ENCODE measurements at regions not wholly inside any gene's neighbourhood (a gene's known extent, or its start where the extent isn't known, plus 50 kb on each side); places are given as distances from the start of the nearest gene placed in this dataset.
A peak's percentile ranks its signal among the peaks of the same experiment; 100 is the strongest.
"Not testable (repeated sequence)": the region's sequence is repeated elsewhere in the genome, so short reads cannot be mapped to it uniquely, and the experiment has no call there.

DNA sequence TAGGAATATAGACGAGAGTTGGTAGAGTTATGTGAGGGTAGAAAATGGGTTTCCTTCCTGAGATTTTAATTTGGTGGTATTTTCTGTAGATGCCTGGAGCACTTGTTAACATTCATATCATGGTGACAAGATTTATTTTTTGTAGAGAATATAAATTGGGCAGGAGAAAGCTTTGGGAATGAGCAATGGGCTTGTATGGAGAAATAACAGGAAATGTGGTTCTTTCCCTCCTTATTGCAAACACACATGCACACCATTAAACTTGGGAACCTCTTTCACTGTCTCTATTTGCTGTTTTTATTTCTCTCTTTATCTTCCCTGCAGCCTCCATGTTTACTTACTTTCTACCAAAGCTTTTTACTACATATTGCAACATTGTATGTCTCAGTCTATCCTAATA lies 1653.6 kb downstream of the OLFM4 start:
- DNase-seq (ENCODE audit: low spot score) = no peak
- FAIRE-seq = no peak

DNA sequence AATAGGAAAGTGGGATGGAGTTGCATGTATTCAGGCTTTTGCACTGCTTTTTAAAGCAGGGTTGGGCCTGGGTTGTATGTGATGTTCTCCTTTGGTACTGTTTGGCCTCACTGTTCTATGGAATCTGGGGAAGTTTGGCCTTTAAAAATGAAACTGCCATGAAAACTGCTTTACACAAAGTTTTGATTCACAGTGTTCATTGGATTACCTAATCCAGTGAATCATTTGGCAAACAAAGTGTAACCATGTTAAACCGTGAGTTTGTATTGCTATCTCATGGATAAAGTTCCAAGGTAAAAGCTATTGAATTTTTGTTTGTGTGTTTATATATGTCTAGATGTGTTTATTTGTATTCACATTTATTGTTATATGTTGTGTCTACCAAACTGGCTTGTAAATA lies 1658.6 kb downstream of the OLFM4 start:
- no peak for DNase-seq (ENCODE audit: low spot score)

DNA sequence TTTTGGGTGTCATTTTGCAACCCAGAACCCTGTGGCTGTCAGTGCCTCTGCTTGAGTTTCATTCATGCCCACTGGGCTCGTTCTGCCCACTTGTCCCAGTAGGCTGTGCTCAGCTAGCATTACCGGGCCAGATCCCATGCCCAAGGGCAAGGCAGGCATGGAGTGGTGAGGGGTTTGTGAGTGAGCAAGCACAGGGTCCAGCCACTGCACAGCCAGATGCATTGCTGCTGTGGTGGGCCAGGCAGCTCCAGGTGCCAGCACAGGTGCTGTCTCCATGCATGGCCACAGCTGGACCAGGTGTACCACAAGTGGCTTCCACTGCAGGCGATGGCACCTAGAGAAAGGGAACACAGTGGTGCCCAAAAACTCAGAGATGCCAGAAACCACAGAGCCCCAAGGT lies 1671.2 kb downstream of the OLFM4 start:
- no peak for FAIRE-seq
- DNase-seq (ENCODE audit: low spot score) = no peak

More for the DNA sequence above, 1658.6 kb downstream of the OLFM4 start:
- FAIRE-seq = no peak

DNA sequence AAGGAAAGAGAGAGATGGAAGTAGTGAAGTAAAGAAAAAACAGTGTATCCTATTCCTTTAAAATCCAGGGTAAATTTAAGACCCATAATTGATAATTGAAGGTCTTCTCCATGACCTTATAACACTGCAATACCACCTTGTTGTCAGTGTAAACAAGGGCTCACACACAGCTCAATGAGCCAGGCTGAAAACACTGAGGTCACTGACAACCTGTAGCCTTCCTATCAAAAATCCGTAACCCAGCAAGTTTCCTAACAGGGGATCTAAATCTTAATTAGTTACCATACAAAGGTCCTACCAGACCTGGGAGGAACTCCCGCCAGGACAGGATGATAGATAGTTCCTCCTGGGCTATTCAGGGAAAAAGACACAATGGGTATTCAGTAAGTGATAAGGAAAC lies 1677.1 kb downstream of the OLFM4 start:
- no peak for FAIRE-seq
- DNase-seq (ENCODE audit: low spot score) = no peak

DNA sequence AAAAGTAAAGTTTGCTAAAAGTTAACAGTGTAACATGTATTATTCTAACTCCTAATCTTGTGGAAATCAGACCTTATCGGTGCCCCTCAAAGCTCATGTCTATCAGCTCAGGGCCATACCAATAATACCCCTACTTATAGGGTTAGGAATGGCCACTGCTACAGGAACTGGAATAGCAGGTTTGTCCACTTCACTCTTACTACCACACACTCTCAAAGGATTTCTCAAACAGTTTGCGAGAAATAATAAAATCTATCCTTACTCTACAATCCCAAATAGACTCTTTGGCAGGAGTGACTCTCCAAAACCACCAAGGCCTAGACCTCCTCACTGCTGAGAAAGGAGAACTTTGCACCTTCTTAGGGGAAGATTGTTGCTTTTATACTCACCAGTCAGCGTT lies 1677.7 kb downstream of the OLFM4 start:
- DNase-seq (ENCODE audit: low spot score) = no peak
- no peak for FAIRE-seq

DNA sequence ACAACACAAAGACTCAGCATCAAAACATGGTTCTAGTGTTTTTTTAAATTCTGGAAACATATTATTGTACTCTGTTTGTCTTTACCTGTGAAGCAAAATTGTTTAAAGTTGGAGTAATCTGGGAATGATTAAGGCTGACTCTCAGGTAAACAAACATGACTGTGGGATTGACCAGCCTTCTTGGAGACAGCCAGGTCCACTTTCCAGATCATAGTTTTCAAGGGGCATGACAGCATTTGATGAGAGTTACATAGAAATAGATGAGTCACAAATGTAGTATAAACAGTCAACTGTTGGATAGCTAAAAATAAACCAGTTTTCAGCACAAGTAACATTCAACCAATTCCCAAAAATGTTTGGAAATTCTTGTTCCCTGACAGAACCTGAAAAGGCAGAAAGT lies 1680.9 kb downstream of the OLFM4 start:
- FAIRE-seq (no peak), DNase-seq (ENCODE audit: low spot score) (peak; percentile 8)

DNA sequence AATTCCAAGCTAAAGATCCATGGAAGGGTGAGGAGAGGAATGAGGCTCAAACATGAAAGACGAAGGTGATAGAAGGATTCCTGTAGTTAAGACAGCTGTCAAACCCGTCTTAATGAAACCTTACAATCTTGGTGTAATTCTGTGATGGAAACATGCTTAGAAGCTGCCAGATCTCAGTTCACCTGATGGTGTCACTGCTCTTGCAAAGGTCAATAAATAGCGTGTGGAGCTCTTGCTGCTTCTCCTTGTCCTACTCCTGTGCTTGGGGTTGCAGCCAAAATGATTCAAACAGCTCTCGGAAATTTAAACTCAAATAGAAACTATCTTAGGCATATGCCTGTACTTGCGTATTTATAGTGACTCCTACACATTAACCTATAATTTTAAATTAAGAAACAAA lies 1705.0 kb downstream of the OLFM4 start:
- FAIRE-seq (no peak), DNase-seq (ENCODE audit: low spot score) (peak; percentile 1)

DNA sequence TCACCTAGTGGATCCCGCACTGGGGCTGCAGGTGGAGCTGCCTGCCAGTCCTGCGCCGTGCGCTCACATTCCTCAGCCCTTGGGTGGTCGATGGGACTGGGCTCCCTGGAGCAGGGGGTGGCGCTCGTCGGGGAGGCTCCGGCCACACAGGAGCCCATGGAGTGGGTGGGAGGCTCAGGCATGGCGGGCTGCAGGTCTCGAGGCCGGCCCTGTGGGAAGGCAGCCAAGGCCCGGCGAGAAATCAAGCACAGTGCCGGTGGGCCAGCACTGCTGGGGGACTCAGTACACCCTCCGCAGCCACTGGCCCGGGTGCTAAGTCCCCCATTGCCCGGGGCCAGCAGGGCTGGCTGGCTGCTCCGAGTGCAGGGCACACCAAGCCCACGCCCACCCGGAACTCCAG lies 1708.6 kb downstream of the OLFM4 start:
- DNase-seq (ENCODE audit: low spot score); FAIRE-seq: not testable (repeated sequence)

DNA sequence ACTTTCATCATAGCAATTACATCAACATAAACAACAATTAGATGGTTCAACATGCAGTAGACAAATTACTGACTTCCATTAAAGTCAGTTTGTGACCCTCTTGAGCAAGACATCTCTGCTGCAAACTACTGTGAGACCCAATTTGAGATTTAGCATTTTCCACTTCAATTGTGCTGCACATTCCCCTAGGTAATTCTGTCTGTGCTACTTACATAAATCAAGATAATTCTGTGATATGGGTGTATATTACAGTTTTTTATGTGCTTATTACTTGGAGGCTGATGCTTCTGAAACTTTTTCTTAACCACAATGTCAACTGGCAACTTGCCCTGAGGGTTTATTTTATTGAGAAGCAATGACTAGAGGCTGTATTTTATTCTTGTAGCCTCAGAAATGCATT lies 1714.4 kb downstream of the OLFM4 start:
- FAIRE-seq = no peak
- no peak for DNase-seq (ENCODE audit: low spot score)

DNA sequence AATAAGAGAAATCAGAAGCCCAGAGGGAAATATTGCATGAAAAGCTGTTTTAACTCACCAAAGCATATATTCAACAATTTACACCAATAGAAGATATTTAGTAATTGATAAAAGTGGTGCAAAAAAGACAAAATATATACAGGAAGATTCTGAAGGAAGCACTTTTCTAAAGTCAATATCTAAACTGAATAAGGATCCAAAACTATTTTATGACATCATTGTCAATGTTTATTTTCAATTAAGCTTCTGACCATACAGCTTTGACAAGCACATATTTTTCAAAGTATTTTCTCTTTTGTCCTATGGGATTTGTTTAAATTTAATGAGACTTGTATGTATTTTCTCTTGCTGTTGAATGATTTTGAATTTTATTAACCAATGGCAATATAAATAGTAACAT lies 1716.1 kb downstream of the OLFM4 start:
- no peak for DNase-seq (ENCODE audit: low spot score)
- FAIRE-seq = no peak

DNA sequence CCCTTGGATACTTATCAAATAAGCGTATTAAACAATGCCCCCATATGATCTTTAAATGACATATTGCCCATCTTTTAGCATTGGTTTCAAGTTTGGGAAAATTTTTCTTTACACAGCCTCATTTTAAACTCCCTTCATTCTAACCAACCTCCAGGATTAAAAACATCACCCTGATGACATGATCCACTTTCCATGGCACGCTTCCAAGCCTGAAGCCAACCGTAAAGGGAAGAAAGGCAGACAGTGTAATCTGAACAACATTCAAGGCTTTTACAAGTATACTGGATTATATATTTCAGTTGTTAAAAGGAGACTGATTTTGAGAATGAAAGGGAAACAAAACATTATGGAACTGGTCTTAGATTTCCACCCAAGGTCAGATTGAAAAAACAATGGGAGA lies 1721.9 kb downstream of the OLFM4 start:
- FAIRE-seq (no peak), DNase-seq (ENCODE audit: low spot score) (no peak)

DNA sequence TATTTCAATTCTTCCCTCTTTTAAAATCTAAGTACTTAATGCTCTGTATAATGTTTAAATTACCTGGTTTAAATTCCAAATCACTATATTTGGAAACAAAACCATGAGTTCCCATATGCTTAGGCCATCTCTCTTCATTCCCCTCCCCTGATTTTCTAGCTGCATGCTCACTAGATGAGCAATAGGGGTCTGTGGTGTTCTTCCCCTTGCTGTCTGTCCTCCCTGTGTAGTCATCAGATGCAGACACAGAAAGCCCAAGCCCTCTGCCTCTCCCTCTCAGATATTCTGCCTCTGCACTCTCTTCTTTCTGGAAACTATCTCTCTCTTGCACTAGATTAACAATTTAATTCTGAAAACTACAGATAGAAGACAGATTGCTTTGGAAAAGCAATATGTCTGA lies 1730.2 kb downstream of the OLFM4 start:
- no peak for FAIRE-seq
- no peak for DNase-seq (ENCODE audit: low spot score)

DNA sequence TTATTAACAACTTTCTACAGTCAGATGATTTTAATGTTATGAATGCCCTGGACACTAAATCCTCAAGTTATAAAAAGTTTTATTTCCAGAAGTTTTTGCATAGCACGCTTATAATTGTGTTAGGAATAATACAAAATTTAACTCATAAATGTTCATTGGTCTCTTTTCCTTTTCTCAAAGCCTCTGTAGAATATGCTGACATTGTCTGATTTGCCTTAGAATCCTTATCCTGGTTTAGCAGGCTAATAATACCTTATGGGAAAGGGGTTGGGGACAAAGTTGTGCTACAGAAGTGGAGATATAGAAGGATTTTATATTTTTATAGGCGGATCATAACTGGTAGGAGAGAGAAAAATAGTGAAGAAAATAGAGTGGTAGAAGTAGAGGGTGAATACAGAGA lies 1739.6 kb downstream of the OLFM4 start:
- DNase-seq (ENCODE audit: low spot score) (no peak), FAIRE-seq (no peak)

DNA sequence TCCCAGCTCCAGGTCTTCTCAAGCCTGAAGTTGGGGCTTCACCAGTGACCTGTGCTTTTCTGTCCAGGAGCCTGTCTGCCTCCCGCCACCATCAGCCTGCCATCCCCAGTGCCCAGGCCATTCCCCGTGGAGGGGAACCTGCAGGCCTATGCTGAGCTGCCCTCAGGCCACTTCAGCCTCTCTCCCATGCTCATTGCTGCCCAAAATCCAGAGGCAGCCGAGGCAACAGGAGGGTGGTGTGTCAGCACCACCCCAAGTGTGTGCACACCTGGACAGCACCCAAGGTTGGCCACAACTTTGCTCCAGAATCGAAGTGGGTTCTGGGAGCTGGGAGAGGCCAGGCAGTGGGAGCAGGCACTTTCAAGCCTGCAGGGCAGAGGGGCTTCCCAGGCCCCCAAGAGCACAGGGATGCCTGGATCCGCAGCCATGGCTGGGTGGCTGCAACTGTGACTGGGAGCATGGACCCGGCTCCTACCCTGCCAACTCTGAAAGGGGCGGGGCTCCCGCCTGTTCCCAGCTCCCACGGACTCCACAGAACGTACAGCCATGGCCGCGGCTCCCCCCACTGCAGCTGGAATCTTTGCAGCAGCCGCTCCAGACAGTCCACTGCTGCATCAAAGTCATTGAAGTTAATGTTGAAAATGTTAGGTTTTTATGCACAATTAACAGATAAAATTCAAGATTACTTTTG lies 1747.0 kb downstream of the OLFM4 start:
- DNase-seq (ENCODE audit: low spot score) (no peak), FAIRE-seq (no peak)

DNA sequence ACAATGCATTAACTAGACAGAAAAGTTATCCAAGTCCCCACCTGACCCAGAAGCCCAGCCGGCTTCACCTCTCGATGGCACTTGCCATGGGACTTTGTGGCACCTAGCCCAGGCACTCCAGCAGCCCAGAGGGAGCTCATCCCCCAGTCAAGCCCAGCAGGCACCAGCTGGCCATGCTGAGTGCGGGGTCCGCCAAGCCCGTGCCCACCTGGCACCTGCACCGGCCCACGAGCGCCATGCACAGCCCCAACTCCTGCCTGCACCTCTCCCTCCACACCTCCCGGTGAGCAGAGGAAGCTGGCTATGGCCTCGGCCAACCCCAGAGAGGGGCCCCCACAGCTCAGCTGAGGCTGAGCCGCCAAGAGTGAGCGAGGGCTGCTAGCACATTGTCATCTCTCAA lies 1759.1 kb downstream of the OLFM4 start:
- DNase-seq (ENCODE audit: low spot score) = no peak
- no peak for FAIRE-seq

DNA sequence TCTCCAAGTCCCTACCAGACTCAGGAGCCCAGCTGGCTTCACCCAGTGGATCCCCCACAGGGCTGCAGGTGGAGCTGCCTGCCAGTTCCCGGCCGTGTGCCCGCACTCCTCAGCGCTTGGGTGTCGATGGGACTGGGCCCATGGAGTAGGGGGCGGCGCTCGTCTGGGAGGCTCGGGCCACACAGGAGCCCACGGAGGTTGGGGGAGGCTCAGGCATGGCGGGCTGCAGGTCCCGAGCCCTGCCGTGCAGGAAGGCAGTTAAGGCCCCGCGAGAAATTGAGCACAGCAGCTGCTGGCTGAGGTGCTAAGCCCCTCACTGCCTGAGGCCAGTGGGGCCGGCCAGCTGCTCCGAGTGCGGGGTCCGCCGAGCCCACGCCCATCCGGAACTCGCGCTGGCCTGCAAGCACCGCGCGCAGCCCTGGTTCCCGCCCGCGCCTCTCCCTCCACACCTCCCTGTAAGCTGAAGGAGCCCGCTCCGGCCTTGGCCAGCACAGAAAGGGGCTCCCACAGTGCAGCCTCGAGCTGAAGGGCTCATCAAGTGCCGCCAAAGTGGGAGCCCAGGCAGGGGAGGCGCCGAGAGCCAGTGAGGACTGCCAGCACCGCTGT lies 1771.1 kb downstream of the OLFM4 start:
- no peak for FAIRE-seq

DNA sequence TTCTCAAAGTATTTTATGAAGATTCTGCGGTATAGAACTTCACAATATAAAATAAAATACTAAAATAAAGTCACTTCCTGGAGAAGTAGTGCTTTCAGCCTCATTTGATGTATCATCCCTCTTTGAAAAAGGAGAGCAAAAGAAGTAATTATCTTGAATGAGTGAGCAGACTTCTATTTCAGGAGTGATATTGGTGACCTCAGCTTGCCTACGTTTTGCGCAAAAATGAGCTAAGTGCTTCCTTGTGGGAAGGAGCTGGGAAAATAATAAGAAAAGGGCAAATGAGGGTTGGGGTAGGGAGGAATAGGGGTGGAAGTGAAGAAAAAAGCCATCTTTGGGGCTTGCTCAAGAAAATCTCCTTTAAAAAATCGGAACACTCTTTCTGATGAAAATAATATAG lies 1773.6 kb downstream of the OLFM4 start:
- FAIRE-seq = no peak

More for the DNA sequence above, 1771.1 kb downstream of the OLFM4 start:
- DNase-seq (ENCODE audit: low spot score) = no peak

DNA sequence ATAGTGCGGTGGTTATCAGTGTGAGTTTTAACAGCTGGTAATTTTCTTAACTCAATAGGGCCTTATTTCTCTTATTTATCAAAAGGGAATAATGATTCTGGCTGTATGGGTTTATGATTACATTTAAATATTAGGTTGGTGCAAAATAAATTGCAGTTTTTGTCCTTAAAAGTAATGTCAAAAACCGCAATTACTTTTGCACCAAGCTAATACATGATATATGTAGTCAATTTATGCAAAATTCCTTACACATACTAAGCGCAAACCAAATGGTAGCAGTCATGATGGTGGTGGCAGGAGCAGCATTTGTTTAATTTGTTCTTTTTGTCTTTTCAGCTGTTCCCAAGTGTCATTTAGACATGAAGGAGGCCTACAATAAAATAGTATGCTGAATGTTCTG lies 1777.1 kb downstream of the OLFM4 start:
- DNase-seq (ENCODE audit: low spot score) (no peak), FAIRE-seq (no peak)

More for the DNA sequence above, 1773.6 kb downstream of the OLFM4 start:
- DNase-seq (ENCODE audit: low spot score) = no peak

DNA sequence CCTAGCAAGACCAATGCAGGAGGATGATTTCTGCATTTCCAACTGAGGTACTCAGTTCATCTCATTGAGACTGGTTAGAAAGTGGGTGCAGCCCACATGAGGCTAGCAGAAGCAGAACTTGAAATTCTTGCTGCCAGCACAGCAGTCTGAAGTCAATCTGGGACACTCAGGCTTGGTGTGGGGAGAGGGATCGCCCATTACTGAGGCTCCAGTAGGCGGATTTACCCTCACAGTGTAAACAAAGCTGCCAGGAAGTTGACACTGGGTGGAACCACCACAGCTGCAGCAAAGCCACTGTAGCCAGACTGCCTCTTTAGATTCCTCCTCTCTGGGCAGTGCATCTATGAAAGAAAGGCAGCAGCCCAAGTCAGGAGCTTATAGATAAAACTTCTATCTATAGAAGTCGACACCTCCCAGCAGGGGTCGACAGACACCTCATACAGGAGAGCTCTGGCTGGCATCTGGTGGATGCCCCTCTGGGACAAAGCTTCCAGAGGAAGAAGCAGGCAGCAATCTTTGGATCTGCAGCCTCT lies 1793.4 kb downstream of the OLFM4 start:
- DNase-seq (ENCODE audit: low spot score); FAIRE-seq: not testable (repeated sequence)

DNA sequence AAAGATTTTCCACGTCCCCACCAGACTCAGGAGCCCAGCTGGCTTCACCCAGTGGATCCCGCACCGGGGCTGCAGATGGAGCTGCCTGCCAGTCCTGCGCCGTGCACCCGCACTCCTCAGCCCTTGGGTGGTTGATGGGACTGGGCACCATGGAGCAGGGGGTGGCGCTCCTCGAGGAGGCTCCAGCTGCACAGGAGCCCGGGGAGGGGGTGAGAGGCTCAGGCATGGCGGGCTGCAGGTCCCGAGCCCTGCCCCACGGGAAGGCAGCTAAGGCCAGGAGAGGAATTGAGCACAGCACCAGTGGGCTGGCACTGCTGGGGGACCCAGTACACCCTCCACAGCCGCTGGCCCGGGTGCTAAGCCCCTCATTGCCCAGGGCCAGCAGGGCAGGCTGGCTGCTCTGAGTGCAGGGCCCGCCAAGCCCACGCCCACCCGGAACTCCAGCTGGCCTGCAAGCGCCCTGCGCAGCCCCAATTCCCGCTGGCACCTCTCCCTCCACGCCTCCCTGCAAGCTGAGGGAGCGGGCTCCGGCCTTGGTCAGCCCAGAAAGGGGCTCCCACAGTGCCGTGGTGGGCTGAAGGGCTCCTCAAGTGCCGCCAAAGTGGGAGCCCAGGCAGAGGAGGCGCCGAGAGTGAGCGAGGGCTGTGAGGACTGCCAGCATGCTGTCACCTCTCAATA lies 1800.9 kb downstream of the OLFM4 start:
- not testable (repeated sequence) for DNase-seq (ENCODE audit: low spot score); FAIRE-seq

DNA sequence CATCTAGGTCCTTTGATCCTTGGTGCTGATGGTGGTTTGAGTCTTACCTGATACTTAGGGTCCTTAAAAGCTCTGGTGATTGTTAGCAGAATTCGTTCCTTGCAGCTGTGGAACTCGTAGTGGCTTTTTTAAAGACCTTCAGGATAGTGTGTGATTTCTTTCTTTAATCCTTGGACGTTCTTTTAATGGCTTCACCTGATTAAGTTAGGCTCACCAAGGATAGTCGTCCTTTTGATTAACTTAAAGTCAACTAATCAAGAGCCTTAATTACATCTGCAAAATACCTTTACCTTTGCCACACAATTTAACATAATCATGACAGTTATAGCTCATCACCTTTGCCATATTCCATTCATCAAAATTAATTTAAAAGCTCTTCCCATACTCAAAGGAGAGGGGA lies 1807.7 kb downstream of the OLFM4 start:
- FAIRE-seq = no peak
- DNase-seq (ENCODE audit: low spot score) = no peak

DNA sequence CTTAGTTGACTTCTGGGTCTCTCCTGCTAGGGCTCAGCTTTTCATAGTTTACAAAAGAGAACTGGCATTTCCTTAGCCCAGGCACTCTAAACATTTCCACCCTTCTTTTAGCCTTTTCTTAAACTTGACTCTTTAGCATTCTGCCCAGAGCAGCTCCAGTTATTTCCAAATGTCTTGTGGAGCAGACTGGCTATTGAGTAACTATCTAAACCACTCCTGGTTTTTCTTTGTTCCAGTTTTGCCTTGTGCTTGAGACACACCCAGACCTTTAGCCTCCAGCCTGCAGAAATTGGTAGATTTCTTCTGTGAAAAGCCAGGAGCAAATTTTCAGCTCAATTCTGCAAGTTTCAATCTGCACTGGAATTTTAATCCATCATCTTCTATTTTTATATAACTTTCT lies 1813.1 kb downstream of the OLFM4 start:
- DNase-seq (ENCODE audit: low spot score) (no peak), FAIRE-seq (no peak)
